WTC11 (cell line): ENCODE measurements at regions not wholly inside any gene's neighbourhood (a gene's known extent, or its start where the extent isn't known, plus 50 kb on each side); places are given as distances from the start of the nearest gene placed in this dataset.

Experiments
- ATF2 ChIP-seq: sonication (generic); formaldehyde crosslinking; IDR thresholded peaks from 2 replicates; pipeline ENCODE4 v1.8.1; 2022; ENCODE audit warnings: low read depth, missing genetic modification reagents, borderline replicate concordance
- TEAD1 ChIP-seq: sonication (generic); formaldehyde crosslinking; IDR thresholded peaks from 2 replicates; pipeline ENCODE4 v1.8.0; 2022; ENCODE audit warnings: mild to moderate bottlenecking, missing genetic modification reagents
- TP53 ChIP-seq: sonication (generic); formaldehyde crosslinking; IDR thresholded peaks from 2 replicates; pipeline ENCODE4 v1.8.1; 2023; ENCODE audit warnings: mild to moderate bottlenecking, missing genetic modification reagents
- TF ChIP-seq, protein P1 (sequence below): fragments of 200-600 bp; IDR thresholded peaks from 2 replicates; pipeline ENCODE4 v1.8.0; 2022; ENCODE audit warnings: antibody characterized with exemption
- TF ChIP-seq, protein P2 (sequence below): sonication (generic); formaldehyde crosslinking; conservative IDR thresholded peaks from 2 replicates; pipeline ENCODE4 v1.8.1; 2023; ENCODE audit warnings: mild to moderate bottlenecking, low read depth, missing genetic modification reagents, moderate library complexity
- TF ChIP-seq, protein P3 (sequence below): sonication (generic); formaldehyde crosslinking; IDR thresholded peaks from 2 replicates; pipeline ENCODE4 v1.8.1; 2023; ENCODE audit warnings: mild to moderate bottlenecking, missing genetic modification reagents, moderate library complexity

DNA sequence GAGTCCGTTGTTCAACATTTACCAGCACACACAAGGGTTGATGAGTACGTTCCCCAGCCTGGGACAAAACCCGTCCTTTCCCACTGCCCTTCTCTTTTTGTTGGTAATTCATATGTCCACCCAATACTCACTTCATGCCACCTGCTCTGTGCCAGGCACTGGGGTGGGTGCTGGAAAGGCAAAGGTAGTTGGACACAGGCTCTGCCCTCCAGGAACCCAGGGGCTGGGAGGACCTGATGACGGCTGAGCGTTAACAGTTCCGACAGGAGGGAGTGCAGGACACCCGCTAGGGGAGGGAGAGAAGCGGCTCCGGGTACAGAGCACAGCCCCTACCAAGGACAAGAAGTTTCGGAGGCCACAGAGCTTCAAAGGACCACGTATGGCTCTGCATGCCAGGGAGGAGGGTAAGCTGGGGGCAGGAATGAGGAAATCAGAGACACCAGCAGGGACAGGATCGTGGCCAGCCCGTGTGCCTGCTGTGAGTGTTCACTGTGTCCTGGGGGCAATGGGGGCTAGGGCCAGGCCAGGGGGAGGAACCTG is 134.1 kb upstream of the GPC1 start:
- TF ChIP-seq, protein P1, sequence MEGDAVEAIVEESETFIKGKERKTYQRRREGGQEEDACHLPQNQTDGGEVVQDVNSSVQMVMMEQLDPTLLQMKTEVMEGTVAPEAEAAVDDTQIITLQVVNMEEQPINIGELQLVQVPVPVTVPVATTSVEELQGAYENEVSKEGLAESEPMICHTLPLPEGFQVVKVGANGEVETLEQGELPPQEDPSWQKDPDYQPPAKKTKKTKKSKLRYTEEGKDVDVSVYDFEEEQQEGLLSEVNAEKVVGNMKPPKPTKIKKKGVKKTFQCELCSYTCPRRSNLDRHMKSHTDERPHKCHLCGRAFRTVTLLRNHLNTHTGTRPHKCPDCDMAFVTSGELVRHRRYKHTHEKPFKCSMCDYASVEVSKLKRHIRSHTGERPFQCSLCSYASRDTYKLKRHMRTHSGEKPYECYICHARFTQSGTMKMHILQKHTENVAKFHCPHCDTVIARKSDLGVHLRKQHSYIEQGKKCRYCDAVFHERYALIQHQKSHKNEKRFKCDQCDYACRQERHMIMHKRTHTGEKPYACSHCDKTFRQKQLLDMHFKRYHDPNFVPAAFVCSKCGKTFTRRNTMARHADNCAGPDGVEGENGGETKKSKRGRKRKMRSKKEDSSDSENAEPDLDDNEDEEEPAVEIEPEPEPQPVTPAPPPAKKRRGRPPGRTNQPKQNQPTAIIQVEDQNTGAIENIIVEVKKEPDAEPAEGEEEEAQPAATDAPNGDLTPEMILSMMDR: no peak
- TF ChIP-seq, protein P2, sequence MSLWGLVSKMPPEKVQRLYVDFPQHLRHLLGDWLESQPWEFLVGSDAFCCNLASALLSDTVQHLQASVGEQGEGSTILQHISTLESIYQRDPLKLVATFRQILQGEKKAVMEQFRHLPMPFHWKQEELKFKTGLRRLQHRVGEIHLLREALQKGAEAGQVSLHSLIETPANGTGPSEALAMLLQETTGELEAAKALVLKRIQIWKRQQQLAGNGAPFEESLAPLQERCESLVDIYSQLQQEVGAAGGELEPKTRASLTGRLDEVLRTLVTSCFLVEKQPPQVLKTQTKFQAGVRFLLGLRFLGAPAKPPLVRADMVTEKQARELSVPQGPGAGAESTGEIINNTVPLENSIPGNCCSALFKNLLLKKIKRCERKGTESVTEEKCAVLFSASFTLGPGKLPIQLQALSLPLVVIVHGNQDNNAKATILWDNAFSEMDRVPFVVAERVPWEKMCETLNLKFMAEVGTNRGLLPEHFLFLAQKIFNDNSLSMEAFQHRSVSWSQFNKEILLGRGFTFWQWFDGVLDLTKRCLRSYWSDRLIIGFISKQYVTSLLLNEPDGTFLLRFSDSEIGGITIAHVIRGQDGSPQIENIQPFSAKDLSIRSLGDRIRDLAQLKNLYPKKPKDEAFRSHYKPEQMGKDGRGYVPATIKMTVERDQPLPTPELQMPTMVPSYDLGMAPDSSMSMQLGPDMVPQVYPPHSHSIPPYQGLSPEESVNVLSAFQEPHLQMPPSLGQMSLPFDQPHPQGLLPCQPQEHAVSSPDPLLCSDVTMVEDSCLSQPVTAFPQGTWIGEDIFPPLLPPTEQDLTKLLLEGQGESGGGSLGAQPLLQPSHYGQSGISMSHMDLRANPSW (CRISPR knock-in tag): no peak
- TF ChIP-seq TP53 (no peak), ATF2 (CRISPR knock-in tag) (no peak), TEAD1 (CRISPR knock-in tag) (no peak)
- TF ChIP-seq, protein P3, sequence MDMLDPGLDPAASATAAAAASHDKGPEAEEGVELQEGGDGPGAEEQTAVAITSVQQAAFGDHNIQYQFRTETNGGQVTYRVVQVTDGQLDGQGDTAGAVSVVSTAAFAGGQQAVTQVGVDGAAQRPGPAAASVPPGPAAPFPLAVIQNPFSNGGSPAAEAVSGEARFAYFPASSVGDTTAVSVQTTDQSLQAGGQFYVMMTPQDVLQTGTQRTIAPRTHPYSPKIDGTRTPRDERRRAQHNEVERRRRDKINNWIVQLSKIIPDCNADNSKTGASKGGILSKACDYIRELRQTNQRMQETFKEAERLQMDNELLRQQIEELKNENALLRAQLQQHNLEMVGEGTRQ (CRISPR knock-in tag): no peak
